HEK293T (cell line): ENCODE measurements at regions not wholly inside any gene's neighbourhood (a gene's known extent, or its start where the extent isn't known, plus 50 kb on each side); places are given as distances from the start of the nearest gene placed in this dataset.

Experiments used
- CTCF ChIA-PET: fragments of 350-600 bp; formaldehyde crosslinking; extraction: SDS; loops from one replicate; lab custom pipeline; 2021; ENCODE audit warnings: antibody characterized with exemption, inconsistent platforms; lab: Yijun Ruan, JAX
- POLR2A ChIA-PET: fragments of 350-600 bp; formaldehyde crosslinking; extraction: SDS; loops from one replicate; lab custom pipeline; 2020; ENCODE audit warnings: antibody characterized with exemption, inconsistent platforms; lab: Yijun Ruan, JAX
- DNase-seq: peaks from one replicate; pipeline ENCODE4 v3.0.0; 2012; ENCODE audit warnings: mixed read lengths; ENCODE audit errors: extremely low spot score
- ARNT ChIP-seq: fragments of 450-650 bp; IDR thresholded peaks from 2 replicates; pipeline ENCODE4 v1.6.1; 2017; ENCODE audit warnings: mild to moderate bottlenecking
- BHLHE40 ChIP-seq: fragments of 450-650 bp; IDR thresholded peaks from 2 replicates; pipeline ENCODE4 v1.6.1; 2016; ENCODE audit warnings: mild to moderate bottlenecking, moderate library complexity, borderline replicate concordance
- CTBP1 ChIP-seq: fragments of 450-650 bp; IDR thresholded peaks from 2 replicates; pipeline ENCODE4 v1.6.1; 2016; ENCODE audit warnings: borderline replicate concordance
- ELF4 ChIP-seq: fragments of 450-650 bp; IDR thresholded peaks from 2 replicates; pipeline ENCODE4 v1.6.1; 2017; ENCODE audit warnings: antibody characterized with exemption
- FOXA1 ChIP-seq: fragments of 450-650 bp; IDR thresholded peaks from 2 replicates; pipeline ENCODE4 v1.6.1; 2016; ENCODE audit warnings: mild to moderate bottlenecking
- FOXK2 ChIP-seq: fragments of 450-650 bp; IDR thresholded peaks from 2 replicates; pipeline ENCODE4 v1.6.1; 2016; ENCODE audit warnings: mild to moderate bottlenecking
- FOXM1 ChIP-seq: fragments of 450-650 bp; IDR thresholded peaks from 2 replicates; pipeline ENCODE4 v1.6.1; 2017; ENCODE audit warnings: mild to moderate bottlenecking, borderline replicate concordance
- HDGF ChIP-seq: fragments of 450-650 bp; IDR thresholded peaks from 2 replicates; pipeline ENCODE4 v1.6.1; 2017; ENCODE audit warnings: antibody characterized with exemption, borderline replicate concordance
- L3MBTL2 ChIP-seq: fragments of 450-650 bp; conservative IDR thresholded peaks from 2 replicates; pipeline ENCODE4 v1.6.1; 2016; ENCODE audit warnings: mild to moderate bottlenecking
- LEF1 ChIP-seq: fragments of 450-650 bp; IDR thresholded peaks from 2 replicates; pipeline ENCODE4 v1.6.1; 2017; ENCODE audit warnings: mild to moderate bottlenecking, borderline replicate concordance
- NFRKB ChIP-seq: fragments of 450-650 bp; IDR thresholded peaks from 2 replicates; pipeline ENCODE4 v1.6.1; 2016; ENCODE audit warnings: mild to moderate bottlenecking, moderate library complexity
- SP1 ChIP-seq: fragments of 450-650 bp; IDR thresholded peaks from 2 replicates; pipeline ENCODE4 v1.6.1; 2017
- SUZ12 ChIP-seq: fragments of 450-650 bp; IDR thresholded peaks from 2 replicates; pipeline ENCODE4 v1.6.1; 2016; ENCODE audit warnings: mild to moderate bottlenecking
- TARDBP ChIP-seq: fragments of 450-650 bp; IDR thresholded peaks from 2 replicates; pipeline ENCODE4 v1.6.1; 2016
- ZNF384 ChIP-seq: fragments of 450-650 bp; IDR thresholded peaks from 2 replicates; pipeline ENCODE4 v1.6.1; 2016
- TF ChIP-seq, protein P1 (sequence below): fragments of 450-650 bp; IDR thresholded peaks from 2 replicates; pipeline ENCODE4 v1.6.1; 2016

DNA sequence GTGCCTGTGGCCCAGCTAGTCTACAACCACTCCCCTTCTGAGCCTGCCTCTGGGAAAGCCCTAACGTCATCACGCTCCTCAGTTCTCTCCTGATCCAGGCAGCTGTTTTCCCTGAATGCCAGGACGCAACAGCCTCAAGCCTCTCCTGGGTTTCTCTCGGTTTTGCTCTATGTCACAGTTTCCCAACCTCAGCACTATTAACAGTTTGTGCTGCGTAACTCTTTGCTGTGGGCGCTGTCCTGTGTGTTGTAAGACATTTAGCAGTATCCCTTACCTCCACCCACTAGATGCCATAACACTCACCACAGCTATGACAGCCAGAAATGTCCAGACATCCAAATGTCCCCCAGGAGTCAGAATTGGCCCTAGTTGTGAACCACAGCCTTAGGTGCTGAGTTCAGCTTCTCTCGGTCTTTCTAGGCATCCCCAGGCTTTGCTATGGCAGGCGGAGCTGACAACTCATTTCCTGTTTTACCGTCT, 226.3 kb upstream of the NPVF start:
- no peak for TF ChIP-seq FOXA1
- TF ChIP-seq, protein P1, sequence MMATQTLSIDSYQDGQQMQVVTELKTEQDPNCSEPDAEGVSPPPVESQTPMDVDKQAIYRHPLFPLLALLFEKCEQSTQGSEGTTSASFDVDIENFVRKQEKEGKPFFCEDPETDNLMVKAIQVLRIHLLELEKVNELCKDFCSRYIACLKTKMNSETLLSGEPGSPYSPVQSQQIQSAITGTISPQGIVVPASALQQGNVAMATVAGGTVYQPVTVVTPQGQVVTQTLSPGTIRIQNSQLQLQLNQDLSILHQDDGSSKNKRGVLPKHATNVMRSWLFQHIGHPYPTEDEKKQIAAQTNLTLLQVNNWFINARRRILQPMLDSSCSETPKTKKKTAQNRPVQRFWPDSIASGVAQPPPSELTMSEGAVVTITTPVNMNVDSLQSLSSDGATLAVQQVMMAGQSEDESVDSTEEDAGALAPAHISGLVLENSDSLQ = no peak
- no peak for TF ChIP-seq NFRKB
- no peak for TF ChIP-seq SUZ12
- TF ChIP-seq FOXK2 = no peak
- no peak for TF ChIP-seq CTBP1
- TF ChIP-seq BHLHE40 = no peak
- TF ChIP-seq ARNT = no peak
- no peak for TF ChIP-seq L3MBTL2
- no peak for TF ChIP-seq TARDBP
- no peak for TF ChIP-seq ZNF384
- TF ChIP-seq FOXM1 = no peak
- TF ChIP-seq HDGF = no peak
- no peak for TF ChIP-seq ELF4
- TF ChIP-seq LEF1 = no peak
- no peak for TF ChIP-seq SP1
- POLR2A ChIA-PET = no interaction called here
- CTCF ChIA-PET = interaction anchor here (1.0 kb wide), 1 partner anchor 40 kb away, joined by 3 read pairs; no protein-coding TSS in a partner anchor
- DNase-seq = no peak

DNA sequence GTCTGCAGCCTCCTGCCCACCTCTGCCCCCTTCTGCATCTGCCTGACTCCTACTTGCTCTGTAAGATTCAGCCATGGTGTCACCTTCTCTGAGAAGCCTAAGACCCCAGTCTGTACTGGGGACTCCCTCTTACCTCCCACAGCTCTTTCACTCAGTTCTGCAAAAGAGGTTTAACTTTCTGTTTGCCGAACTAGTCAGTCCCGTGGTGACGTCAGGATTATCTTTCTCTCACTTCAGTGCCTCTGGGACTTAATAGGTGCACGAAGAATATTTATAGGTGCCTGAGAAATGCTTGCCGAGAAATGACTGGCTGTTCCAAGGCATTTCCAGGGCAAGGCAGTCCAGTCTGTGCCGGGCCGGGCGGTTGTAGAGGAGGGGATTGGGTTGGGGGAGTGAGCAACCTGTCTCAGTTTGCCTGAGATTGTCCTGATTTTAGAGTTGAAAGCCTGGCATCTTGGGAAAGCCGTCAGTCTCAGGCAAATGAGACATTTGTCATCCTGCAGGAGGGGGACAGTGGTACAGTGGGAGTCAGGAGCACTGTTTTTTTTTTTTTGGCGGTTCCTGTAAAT, 227.5 kb upstream of the NPVF start:
- POLR2A ChIA-PET = no interaction called here
- no peak for DNase-seq
- CTCF ChIA-PET = interaction anchor here (1.7 kb wide), 1 partner anchor 106 kb away, joined by 4 read pairs; no protein-coding TSS in a partner anchor
- TF ChIP-seq HDGF (no peak), SUZ12 (no peak), ZNF384 (no peak), LEF1 (no peak), FOXK2 (no peak), ELF4 (no peak), BHLHE40 (no peak), TARDBP (no peak), ARNT (no peak), FOXM1 (no peak), NFRKB (no peak), FOXA1 (no peak)
- TF ChIP-seq, protein P1 = no peak

DNA sequence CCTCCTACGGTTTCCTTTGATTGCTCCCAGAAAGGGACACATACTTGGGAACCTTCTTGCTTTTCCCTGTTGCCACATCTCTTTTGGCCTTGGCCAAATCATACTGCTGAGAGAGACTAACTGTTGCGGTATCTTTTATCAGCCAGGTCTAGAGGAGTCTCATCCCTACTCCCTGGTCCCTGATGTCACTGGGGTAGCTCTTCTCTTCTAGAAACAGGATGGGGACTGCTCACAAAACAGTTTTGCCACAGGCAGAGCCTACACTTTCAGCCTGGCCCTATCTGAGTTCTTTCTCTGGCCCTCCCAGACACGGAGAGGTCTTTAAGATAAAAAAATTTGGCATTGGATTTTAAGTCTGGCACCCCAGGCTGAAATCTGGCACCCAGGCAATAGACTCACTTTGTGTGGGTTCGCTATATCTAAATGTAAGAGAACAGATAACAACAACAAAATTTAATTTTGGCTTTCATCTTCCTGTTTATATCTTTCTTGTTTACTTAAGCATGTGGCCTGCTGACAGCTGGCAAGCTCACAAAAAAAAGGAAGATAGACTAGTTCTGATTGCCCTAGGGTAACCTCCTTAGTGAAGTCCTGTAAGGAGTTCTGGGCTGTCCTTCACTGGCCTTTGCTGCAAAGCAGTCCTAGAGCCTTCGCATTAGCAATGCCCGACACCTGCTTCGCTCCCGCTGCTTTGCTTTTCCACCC, 228.3 kb upstream of the NPVF start:
- no peak for DNase-seq
- ChIA-PET CTCF (interaction anchor here (1.7 kb wide), 1 partner anchor 105 kb away, joined by 4 read pairs; no protein-coding TSS in a partner anchor), POLR2A (no interaction called here)
- TF ChIP-seq TARDBP = no peak
- TF ChIP-seq FOXM1 = no peak
- no peak for TF ChIP-seq ZNF384
- no peak for TF ChIP-seq SUZ12
- no peak for TF ChIP-seq ELF4
- TF ChIP-seq SP1 = no peak
- TF ChIP-seq HDGF = no peak

DNA sequence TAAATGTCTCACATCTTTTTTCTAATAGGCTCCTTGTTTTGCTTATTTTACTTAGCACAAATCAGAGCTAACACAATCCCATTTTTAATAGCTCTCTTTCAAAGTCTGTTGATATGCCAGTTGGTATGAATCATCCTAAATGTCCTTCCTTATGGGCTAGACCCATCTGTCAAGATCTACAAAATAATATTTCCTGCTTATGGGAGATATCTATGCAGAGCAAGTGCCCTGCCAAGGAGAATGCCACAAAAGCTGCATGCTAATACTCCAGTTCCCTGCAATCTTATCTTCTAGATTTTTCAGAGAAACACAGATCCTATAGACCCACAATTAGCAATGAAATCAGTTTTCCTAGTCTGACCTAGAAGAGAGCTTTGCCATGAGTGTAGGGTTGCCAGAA, 230.8 kb upstream of the NPVF start:
- TF ChIP-seq TARDBP (no peak), NFRKB (no peak)
- ChIA-PET POLR2A (no interaction called here), CTCF (no interaction called here)
- DNase-seq = no peak

DNA sequence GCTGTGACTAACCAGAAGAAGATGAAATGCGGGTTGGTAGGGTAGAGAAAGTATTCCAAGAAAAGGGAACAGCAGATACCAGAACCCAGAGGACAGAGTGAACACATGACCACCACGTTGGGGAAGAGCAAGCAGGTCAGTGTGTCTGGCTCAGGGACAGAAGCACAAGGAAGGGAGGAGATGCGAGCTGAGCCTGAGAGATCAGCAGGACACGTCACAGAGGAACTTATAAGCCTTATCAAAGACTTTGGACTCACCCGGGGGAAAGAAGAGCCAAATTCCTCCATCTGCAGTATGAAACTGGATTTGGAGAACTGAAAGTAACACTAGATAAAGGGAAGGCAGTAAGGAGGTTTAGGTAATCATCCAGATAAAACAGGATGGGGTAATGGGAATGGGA, 232.1 kb upstream of the NPVF start:
- ChIA-PET POLR2A (no interaction called here), CTCF (no interaction called here)
- TF ChIP-seq CTBP1 (no peak), BHLHE40 (no peak), SP1 (no peak), FOXK2 (no peak), L3MBTL2 (no peak), NFRKB (no peak), ARNT (no peak), FOXM1 (no peak), ELF4 (no peak), TARDBP (no peak), HDGF (no peak), ZNF384 (no peak), FOXA1 (no peak), LEF1 (no peak), SUZ12 (no peak)
- TF ChIP-seq, protein P1 = no peak
- no peak for DNase-seq

DNA sequence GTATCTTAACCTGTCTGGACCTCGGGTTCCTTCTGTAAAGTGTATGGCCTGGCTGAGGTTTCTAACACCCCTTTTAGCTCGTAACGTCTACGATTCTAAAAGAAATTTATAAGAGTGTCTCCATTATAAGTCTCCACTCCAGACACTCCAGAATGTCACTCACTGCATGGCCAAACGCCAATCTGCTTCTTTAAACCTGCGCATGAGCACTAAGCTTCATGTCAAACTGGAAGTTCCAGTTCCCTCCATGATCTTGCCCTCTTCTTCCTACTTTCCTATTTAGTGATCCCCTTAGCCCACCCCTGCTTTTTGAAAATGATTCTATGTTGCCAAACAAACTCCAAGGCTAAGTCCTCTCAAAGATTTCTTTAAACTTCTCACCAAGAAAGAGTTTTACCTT, 241.4 kb upstream of the NPVF start:
- DNase-seq = no peak
- POLR2A ChIA-PET = no interaction called here
- TF ChIP-seq L3MBTL2 (no peak), ZNF384 (no peak), CTBP1 (no peak), SUZ12 (no peak), FOXK2 (no peak), ELF4 (no peak), FOXM1 (no peak)
- CTCF ChIA-PET = no interaction called here
